NCI-H187 treated with DMSO at 0.1 percent for 48 hours (cell line): ENCODE measurements at regions not wholly inside any gene's neighbourhood (a gene's known extent, or its start where the extent isn't known, plus 50 kb on each side); places are given as distances from the start of the nearest gene placed in this dataset.
"Not testable (repeated sequence)": the region's sequence is repeated elsewhere in the genome, so short reads cannot be mapped to it uniquely, and the experiment has no call there.

Experiments
- DNase-seq: peaks from one replicate; lab custom pipeline; 2025; lab: John Stamatoyannopoulos, UW

DNA sequence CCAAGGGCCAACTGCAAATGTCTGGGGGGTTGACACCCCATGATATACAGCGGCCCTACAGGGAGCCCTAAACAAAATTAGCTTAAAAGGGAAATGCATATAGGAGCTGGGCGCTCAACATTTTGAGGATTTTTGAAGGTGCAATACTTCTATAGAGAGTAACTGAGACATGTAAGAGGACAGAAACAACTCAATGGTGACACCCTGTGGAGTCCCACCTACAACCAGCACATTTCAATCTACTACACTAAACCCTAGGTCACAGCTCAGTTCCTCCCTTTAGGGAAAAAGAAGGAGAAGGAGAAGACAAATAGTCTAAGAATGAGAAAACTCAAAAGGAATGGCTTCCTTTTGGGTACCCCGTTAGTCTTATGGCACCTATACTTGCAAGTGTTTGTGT is 1010.5 kb upstream of the NOVA1 start:
- no peak for DNase-seq

DNA sequence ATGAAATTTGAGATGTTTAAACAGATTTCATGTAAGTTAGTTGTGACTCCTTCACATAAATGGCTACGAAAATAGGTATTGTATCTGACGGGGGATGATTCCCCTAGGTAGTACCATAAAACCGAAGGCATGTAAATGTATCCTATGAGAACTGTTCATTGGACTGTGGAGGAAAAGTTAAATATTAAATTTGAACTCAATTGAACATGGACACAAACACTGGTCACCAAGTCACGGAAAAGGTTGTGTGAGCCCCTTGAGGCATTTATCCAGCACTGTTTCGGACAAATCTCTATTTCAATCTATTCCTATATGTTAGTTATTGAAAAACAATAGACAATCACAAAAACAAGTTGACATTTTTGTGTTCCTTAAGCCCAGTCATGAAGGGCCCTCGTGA is 1014.3 kb upstream of the NOVA1 start:
- no peak for DNase-seq

DNA sequence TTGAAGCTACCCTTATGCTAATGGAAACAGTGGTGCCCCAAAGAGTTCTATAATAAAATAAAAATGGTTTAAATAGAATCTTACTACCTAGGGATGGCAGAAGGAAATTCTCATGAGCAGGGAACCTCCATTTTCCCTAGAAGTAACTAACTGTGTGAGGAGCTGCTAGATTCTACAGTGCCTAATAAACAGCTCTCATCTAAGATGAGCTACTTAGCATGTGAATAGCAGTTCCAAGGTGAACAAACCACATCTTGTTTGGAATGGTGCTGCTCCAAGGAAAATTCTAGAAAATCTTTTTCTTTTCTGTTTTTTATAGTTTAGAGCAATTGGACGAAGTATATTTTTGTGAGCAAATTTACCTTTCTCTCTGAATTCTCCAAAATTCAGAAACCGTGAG is 1015.3 kb upstream of the NOVA1 start:
- no peak for DNase-seq

DNA sequence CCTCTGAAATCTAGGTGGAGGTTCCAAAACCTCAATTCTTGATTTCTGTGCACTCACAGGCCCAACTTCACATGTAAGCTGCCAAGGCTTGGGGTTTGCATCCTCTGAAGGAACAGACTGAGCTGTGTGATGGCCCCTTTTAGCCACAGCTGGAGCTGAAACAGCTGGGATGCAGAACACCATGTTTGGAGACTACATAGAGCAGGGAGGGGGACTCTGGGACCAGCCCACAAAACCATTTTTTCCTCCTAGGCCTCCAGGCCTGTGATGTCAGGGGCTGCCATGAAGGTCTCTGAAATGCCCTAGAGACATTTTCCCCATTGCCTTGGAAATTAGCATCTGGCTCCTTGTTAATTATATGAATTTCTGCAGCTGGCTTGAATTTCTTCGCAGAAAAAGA is 1025.9 kb upstream of the NOVA1 start:
- no peak for DNase-seq

DNA sequence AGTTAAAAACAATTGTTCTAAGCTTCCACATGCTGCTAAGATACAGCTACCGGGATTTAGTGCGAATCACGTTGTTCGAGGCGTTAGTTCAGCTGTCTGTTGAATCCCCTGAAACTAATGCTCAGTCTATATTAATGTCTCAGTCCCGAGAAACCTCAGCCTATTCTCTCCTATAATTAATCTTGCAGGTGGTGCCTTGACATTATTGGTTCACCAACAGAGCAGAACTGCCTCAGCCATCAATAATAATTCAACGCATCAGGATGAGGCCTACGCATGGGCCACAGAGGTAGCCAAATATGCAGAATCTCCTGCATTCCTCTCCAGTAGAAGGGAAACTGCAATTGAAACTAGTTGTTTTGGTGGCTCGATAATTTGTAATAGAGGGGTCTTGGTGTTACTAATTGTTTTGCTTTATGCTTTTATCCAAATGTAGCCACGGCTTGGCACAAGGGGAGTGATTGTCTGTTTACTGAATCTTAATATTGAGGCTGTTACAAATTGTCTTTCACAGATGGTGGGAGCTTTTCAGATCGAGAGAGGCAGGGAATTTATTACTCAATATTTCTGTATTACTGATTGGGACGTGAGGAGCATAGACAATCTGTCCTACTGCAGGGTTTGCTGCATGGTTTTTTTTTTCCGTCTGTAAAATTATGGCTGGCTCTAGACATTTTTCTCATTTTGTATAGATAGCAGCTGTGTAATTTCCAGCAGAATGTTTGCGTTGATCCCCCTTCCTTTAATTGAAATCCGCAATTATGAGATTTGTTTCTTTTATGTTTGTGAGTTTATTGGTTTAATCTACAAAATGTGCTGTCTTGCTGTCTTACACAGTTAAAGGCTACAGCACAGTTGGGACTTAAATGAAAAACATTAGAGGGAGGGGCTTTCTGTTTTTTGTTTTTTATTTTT is 1036.5 kb upstream of the NOVA1 start:
- DNase-seq, result no peak

DNA sequence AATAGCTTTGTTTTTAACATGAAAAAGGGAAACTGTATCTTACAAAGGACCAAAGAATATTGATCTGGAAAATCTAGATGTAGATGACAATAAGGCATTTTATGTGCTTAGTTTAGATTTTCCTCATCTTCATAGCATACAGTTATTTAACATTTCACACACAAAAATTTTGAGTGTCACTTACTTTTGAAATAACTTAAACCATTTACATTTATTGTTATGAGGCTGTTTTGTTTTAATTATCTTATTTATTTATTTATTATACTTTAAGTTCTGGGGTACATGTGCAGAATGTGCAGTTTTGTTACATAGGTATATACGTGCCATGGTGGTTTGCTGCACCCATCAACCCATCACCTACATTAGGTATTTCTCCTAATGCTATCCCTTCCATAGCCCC is 1042.9 kb upstream of the NOVA1 start:
- DNase-seq, result not testable (repeated sequence)

DNA sequence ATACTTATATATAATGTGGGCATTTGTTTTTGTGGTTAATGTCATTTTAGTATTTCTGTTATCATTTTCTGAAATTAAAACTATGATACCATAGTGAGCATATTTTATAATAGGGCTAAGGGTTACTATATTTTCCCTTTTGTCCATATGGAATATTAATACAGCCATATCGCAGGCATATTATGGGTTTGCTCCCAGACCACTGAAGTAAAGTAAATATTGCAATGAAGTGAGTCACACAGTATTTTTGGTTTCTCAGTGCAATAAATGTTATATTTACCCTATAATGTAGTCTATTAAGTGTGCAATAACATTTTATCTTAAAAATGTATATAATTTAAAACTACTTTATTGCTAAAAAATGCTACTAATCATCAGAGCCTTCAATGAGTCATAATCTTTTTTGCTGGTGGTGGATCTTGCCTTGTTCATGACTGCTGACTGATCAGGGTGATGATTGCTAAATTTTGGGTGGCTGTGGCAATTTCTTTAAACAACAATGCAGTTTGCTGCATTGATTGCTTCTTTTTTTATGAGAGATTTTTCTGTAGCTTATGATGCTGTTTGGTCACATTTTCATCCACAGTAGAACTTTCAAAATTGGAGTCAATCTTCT is 1044.5 kb upstream of the NOVA1 start:
- no peak for DNase-seq

DNA sequence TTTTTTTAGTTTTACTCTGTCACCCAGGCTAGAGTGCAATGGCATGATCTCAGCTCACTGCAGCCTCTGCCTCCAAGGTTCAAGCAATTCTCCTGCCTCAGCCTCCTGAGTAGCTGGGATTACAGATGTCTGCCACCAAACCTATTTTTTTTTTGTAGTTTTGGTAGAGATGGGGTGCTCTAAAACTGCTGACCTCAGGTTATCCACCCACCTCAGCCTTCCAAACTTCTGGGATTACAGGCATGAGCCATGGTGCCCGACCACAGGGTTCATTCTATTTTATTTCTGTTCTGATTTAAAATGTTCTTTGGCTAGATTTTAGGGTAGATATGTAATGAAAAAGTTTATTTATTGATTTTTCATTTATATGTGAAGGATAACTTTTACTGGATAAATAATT is 1062.8 kb upstream of the NOVA1 start:
- no peak for DNase-seq

DNA sequence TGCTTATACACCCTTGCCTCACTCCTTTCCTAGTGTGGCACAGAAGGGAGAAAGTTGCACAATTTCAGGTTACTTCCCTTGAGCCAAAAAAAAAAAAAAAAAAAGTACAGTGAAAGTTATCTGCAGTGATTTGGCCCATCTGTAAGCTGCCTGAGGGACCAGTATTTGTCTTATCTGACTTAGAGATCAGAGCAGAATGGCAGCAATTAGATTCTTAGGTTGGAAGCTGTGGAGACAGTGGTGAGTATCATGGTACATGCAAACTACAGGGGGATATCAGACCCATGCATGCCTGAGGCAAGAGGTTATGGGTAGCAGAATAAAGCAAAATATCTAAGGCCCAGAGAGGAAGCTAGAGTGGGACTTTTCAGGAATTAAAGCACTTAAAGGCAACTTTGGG is 1070.7 kb upstream of the NOVA1 start:
- no peak for DNase-seq

DNA sequence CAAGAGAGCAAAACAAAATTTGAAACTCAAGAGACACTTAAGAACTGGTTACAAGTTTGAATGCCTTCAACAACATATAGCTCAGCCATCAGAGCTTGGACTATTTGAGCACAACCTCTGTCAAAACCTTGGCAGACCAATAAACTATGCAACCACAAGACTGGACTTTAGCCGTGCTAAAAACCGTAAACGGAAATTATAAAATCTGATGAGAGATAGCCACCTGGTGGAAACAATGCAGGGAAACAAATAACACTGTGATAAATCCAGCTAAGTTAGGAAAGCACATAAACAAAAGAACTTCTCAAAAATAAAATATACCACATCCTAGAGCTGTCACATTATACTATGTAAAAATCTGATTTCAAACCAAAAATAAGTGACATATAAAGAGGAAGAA is 1074.2 kb upstream of the NOVA1 start:
- no peak for DNase-seq

DNA sequence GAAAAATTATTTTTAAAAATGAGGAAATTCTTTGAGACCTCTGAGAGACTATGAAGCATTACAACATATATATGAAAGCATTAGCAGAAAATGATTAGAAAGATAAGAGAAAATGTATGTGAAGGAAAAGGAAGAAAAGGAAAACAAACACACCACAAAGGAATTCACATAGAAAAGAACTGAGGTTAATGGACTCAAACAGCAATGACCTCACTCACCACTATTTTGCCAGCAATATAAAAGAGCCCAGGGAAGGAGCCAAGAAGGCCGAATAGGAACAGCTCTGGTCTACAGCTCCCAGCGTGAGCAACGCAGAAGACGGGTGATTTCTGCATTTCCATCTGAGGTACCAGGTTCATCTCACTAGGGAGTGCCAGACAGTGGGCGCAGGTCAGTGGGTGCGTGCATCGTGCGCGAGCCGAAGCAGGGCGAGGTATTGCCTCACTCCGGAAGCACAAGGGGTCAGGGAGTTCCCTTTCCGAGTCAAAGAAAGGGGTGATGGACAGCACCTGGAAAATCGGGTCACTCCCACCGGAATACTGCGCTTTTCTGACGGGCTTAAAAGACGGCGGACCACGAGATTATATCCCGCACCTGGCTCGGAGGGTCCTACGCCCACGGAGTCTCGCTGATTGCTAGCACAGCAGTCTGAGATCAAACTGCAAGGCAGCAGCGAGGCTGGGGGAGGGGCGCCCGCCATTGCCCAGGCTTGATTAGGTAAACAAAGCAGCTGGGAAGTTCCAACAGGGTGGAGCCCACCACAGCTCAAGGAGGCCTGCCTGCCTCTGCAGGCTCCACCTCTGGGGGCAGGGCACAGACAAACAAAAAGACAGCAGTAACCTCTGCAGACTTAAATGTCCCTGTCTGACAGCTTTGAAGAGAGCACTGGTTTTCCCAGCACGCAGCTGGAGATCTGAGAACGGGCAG is 1075.2 kb upstream of the NOVA1 start:
- not testable (repeated sequence) for DNase-seq

DNA sequence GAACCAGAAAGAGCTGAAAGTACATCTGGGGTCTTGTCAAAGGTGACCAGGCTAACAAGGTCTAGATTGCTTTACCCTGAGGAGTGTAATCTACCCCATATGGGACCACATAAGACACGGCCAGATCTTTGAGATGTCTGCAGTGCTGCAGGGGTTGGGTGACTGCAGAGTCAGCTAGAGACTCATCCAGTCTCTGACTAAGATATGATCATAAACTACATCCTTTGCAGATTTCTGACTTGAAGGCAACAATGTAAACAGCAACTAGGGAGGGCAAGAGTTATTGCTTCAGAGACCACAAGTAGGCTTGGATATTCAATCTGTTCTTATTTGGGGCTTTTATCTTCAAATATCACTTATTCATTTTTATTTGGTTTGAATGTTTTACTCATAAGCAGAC is 1080.5 kb upstream of the FOXG1 start:
- DNase-seq, result no peak

DNA sequence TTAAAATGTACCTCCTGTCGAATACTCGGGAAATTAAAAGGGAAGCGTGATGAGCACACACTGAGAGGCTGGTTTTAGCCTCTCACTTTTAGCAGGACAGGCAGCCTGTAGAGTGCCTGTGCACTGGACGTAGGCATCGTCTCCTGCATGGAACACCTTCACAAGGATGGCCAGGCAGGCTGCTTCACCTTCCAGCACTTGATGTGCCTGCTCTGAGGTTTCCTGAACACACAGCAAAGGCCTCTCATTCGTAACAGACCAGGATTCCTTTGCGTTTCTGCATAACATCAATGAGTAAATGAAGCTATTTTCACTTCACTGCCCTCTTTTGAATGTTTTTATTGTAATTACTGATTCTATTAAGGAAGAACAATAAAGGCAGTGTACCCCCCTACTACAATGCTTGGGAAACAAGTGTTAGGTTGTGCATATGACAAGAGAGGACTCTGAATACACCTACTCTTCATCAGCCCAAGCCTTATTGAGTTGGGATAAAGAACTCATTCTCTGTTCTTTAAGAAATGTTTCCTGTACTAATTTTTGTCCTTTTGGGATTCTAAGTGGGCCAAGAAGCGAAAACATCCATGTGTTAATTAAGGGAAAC is 1077.6 kb upstream of the FOXG1 start:
- no peak for DNase-seq

DNA sequence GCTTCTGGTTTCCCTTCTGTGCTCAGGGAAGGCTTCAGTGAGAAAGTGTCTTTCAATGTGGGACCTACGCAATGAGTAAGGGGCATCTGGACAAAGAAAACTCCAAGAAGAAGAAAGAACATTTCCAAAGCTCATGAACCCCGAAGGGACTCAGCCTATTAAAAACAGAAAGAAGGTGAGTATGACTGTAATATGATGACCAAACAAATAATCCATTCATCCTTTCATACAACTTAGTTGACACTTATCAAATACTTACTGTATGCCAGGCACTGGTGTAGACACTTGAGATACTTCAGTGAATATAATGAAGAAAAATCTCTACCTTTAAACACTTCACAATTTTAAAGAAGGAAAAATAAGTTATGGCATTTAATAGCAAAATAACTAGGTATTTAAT is 1054.2 kb upstream of the FOXG1 start:
- no peak for DNase-seq

DNA sequence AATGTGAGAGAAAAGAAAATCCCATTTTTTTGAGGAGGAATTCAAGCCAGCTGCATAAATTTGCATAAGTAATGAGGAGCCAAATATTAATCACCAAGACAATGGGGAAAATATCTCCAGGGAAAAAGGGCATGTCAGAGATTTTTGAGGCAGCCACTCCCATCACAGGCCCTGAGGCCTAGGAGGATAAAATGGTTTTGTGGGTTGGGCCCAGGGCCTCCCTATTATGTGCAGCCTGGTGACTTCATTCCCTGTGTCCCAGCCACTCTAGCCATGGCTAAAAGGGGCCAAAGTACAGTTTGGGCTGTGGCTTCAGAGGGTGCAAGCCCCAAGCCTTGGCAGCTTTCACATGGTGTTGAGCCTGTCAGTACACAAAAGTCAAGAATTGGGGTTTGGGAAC is 1051.0 kb upstream of the FOXG1 start:
- DNase-seq, result no peak

DNA sequence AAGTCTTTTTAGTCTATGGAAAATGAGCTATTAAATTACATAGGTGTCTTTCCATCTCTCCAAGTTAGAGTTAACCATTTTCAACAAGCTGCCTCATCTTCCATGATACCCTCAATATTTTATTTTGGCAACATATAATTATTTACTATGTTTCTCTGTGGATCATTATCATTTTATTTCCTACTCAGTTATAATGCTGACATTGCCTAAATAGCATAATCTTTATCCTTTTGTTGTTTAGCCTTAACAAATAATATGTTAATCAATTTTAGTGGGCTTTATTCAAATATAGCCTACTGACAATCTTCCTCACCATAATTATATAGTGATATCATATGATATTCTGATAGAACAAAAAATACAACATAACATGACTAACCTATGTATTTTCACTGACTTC is 1044.8 kb upstream of the FOXG1 start:
- no peak for DNase-seq

DNA sequence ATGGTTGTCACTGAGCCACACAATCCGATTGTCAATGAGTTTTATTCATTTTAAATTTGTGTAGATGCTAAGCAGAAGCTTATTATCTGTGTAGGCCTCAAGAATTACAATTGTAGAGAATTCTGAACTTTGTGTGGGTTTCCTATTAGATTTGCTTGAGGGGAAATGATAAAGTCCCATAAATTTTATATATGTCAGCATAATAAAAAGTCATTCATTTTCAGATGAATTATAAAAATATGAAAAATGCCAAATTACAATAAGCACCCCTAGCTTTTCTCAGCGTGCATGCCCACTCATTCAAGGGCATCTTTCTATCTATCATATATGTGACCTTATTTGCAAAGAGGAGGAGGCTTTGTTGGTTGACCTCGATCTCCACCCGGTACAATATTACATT is 1041.1 kb upstream of the FOXG1 start:
- no peak for DNase-seq

DNA sequence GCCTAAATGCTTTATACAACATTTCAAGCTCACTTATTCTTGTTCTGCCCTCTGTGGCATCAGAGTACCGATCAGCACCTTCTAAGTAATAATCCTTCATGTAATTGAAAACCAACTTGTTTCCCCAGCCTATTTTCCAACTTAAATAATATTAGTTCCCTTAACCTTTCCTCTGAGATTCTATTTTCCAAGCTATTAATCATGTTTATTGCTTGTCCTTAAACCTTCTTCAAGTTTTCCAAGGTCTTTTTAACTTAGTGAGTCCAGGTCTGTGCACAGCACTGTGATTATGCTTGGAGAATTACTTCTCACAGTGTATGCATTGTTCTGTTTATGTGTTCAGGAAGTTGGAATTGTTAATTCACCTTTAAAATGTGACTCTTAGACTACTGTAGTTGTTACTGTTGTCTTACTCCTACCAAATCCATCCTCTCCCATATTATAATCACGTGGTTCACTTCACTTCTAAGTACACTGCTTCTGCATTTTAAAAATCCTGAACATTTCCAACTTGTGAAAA is 1039.3 kb upstream of the FOXG1 start:
- no peak for DNase-seq

DNA sequence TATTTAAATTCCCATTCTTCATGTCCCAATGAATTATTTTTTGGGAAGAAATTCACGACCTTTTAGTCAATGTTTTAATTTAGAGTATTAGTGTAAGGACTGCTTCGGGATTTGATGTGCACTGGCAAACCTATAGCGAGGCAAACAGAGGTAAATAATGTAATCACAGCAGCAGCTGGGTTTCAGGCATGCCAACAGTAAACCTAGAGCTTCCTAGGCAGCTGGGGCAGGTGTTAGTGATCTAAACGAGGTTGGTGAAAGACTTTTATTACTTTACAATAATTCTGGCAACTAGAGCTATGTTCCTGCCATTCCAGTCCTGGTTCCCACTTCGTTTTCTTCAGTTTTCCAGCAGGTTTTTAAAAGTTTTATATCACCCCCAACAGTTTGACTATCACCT is 1036.4 kb upstream of the FOXG1 start:
- no peak for DNase-seq

DNA sequence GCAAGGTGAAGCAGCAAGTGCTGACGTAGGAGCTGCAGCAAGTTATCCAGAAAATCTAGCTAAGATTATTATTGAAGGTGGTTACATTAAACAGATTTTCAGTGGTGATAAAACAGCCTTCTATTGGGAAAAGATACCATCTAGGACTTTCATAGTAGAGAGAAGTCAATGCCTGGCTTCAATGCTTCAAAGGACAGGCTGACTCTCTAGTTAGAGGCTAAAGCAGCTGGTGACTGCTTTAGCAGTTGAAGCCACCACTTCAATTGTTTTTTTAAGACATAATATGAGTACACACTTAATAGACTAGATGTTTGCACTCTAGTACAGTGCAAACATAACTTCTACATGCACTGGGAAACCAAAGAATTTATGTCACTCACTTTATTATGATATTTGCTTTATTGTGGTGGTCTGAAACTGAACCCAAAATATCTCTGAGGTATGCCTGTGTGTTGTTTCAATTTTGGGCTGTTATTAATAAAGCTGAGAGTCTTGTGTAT is 1026.9 kb upstream of the FOXG1 start:
- no peak for DNase-seq

DNA sequence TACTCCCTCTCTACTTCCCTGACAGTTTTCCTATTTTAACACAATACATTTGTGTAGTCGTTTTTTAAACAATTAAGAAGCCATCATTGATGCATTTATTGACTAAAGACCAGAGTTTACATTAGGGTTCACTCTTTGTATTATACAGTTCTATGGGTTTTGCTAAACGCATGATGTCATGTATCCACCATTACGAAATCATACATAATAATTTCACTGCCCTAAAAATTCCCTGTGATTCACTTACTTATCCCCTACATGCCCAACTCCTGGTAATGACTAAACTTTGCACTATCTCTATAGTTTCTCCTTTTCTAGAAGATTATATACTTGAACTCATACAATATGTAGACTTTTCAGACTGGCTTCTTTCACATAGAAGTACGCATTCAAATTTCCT is 1016.5 kb upstream of the FOXG1 start:
- no peak for DNase-seq

DNA sequence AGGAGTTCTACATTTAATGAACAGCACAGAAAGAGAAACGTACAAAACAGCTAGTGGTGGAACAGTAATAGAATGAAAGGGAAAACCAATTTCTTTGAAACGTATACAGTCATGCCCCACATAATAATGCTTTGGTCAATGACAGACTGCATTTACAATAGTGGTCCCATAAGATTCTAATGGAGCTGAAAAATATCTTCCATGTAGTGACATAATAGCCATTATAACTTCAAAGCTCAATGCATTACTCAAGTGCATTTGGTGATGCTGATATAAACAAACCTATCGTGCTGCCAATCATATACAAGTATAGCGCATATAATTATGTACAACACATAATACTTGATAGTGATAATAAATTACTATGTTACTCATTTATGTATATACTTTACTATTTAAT is 1008.9 kb upstream of the FOXG1 start:
- not testable (repeated sequence) for DNase-seq
